SU-DHL-6 (cell line): ENCODE measurements at regions not wholly inside any gene's neighbourhood (a gene's known extent, or its start where the extent isn't known, plus 50 kb on each side); places are given as distances from the start of the nearest gene placed in this dataset.

Experiments used
- EZH2phosphoT487 ChIP-seq: fragments of 200-600 bp; sonication (generic), shearing (Covaris generic); conservative IDR thresholded peaks from 2 replicates; pipeline ENCODE4 v1.6.1; 2018; ENCODE audit warnings: mild to moderate bottlenecking, antibody characterized with exemption, low read length, moderate library complexity, mixed read lengths
- TF ChIP-seq, protein P1 (sequence below): fragments of 200-600 bp; sonication (generic); IDR thresholded peaks from one replicate; pipeline ENCODE4 v1.5.1; 2017; ENCODE audit warnings: antibody characterized with exemption, mild to moderate bottlenecking, low read length, moderate library complexity; ENCODE audit not compliant: insufficient read depth, poor library complexity, severe bottlenecking

DNA sequence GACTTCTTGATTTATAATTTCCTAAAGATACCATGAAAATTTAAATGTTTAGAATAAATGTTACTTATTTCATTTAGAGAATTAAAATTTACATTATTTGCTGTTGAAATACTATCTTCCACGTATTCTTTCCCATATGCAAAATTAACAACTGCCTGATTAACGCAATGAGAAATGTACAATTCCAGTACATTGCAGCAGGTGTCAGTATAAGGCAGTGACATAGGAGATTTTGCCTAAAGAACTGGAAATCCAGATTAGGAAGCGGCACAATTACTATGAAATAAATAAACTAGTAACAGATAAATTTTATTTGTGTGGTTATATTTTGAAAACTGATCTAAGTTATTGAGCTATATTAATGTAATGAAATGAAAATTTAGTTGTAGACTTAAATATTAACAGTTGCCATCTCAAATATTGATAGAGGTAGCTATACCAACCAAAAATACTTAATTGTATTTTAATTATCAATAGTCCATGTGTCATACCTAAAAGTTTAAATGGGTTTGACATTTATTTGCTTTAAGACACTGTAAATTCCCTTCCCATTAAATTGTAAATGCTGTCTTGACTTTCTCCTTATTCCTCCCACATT, 300.2 kb downstream of the UTRN start:
- TF ChIP-seq, protein P1, sequence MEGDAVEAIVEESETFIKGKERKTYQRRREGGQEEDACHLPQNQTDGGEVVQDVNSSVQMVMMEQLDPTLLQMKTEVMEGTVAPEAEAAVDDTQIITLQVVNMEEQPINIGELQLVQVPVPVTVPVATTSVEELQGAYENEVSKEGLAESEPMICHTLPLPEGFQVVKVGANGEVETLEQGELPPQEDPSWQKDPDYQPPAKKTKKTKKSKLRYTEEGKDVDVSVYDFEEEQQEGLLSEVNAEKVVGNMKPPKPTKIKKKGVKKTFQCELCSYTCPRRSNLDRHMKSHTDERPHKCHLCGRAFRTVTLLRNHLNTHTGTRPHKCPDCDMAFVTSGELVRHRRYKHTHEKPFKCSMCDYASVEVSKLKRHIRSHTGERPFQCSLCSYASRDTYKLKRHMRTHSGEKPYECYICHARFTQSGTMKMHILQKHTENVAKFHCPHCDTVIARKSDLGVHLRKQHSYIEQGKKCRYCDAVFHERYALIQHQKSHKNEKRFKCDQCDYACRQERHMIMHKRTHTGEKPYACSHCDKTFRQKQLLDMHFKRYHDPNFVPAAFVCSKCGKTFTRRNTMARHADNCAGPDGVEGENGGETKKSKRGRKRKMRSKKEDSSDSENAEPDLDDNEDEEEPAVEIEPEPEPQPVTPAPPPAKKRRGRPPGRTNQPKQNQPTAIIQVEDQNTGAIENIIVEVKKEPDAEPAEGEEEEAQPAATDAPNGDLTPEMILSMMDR: peak; percentile 63
- no peak for TF ChIP-seq EZH2phosphoT487
